ENCODE measurements at regions not wholly inside any gene's neighbourhood (a gene's known extent, or its start where the extent isn't known, plus 50 kb on each side); places are given as distances from the start of the nearest gene placed in this dataset.

DNA sequence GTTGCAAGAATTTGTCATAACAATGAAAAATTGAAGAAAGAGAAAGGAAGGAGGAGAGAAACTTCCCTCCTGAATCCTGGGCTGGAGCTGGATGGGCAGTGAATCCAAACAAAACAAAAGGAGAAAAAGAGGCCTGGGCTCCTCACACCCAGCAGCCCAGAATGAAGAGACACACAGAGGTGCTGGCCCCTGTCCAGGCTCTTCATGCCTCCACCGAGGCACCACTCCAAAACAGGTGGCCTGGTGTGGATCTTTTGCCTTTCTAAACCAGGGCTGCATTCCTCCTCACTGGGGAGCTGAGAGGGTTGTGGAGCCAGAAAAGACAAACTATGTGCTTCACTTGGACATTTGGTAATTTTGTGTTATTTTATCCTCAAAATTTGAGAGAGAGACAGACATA lies 76.0 kb downstream of the FAM124B start:
- DNase-seq (ENCODE audit: low spot score) (no peak), FAIRE-seq (no peak)

GRCh38 chr2:224324604-224325003 lies 77.3 kb downstream of the FAM124B start:
- FAIRE-seq (no peak), DNase-seq (ENCODE audit: low spot score) (no peak)

- no peak for DNase-seq (ENCODE audit: low spot score)
- no peak for FAIRE-seq
These were observed 81.2 kb downstream of the FAM124B start for GRCh38 chr2:224320660-224321059.

- DNase-seq (ENCODE audit: low spot score) (no peak), FAIRE-seq (no peak)
These were observed 82.2 kb downstream of the FAM124B start for GRCh38 chr2:224319750-224320149.

DNA sequence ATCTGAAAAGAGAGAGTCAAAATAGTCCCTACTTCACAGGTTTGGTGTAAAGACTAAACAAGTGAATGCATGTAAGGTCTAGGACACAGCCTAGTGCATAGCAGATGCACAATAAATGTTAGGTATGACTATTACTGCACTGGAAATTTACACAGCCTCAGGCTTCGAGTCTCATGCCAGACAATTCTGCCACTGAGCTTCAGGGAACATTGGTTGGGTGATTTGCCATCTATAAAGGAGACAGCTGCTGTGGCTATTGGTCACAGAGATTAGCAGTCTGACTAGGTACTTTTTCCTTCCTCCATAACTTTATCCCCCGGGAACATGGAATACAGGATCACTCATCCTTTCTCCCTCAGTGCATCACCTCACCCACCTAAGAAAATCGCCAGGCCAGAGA lies 89.2 kb downstream of the FAM124B start:
- DNase-seq (ENCODE audit: low spot score) (no peak), FAIRE-seq (no peak)

GRCh38 chr2:224310943-224311625 lies 90.8 kb downstream of the FAM124B start:
- FAIRE-seq (no peak), DNase-seq (ENCODE audit: low spot score) (no peak)

DNA sequence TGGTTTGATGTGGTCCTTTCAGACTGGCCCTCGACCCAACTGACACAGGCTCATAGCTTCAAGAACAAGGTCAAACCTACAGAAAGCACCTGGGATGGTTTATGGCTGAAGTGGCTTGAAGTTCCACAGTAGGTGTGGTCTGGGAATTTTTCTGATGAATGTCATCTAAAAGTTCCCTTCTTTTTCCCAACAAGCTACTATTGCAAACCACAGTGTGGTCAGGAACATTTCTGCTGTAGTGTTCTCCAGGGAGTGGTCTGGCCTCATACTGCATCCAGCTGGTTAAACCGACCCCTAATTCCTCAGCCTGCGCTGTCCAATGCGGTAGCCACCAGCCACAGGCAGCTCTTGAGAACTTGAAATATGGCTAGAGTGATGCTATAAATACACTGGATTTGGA lies 92.7 kb downstream of the FAM124B start:
- no peak for DNase-seq (ENCODE audit: low spot score)
- FAIRE-seq = no peak

GRCh38 chr2:224308272-224308911 lies 93.5 kb downstream of the FAM124B start:
- no peak for FAIRE-seq
- DNase-seq (ENCODE audit: low spot score) = no peak

- no peak for FAIRE-seq
These were observed 99.0 kb downstream of the FAM124B start for GRCh38 chr2:224302952-224303351.

DNA sequence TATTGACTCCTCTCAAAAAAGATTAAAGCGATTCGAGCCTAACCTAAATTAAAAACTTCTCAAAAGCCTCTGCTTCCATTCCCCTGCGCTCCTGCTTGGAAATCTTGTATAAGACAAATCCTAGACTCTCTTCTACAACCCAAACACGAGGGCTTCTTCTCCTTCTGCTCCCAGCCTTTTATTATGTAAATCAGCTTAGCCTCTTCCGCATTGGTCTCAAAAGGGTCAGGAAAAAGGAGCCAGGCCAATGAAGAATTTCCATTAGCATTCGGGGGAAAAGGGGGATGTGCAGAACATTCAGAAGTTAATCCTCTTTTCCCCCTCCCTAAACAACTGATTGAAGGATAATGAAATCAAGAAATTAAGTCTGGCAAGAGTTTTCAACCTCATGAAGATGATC lies 107.9 kb downstream of the FAM124B start:
- DNase-seq (ENCODE audit: low spot score) = no peak

More at GRCh38 chr2:224302952-224303351, 99.0 kb downstream of the FAM124B start:
- no peak for DNase-seq (ENCODE audit: low spot score)

DNA sequence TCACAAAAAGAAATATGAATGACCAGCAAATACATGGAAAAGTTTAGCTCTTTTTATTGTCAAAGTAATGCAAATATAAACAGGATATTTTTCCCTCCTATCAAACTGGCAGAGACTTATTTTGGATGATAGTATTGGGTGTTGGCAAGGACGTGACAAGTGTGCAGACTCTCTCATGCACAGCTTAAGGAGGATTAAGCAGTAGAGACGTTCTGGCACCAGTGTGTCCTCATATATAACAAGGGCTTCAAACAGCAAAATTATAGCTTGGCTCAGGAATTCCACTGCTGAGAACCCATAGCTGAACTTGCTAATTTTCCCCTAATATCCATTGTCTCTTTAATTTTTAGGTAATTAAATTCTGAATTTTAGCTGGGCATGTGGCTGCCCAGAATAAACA lies 114.4 kb downstream of the FAM124B start:
- DNase-seq (ENCODE audit: low spot score) (no peak), FAIRE-seq (no peak)

More for the DNA sequence above, 107.9 kb downstream of the FAM124B start:
- FAIRE-seq = no peak

- DNase-seq (ENCODE audit: low spot score) (no peak), FAIRE-seq (no peak)
These were observed 115.0 kb downstream of the FAM124B start for GRCh38 chr2:224286923-224287322.

- FAIRE-seq (peak; percentile 62), DNase-seq (ENCODE audit: low spot score) (peak; percentile 35)
These were observed 117.6 kb downstream of the FAM124B start for GRCh38 chr2:224284134-224284946.

GRCh38 chr2:224283466-224283965 lies 118.4 kb downstream of the FAM124B start:
- DNase-seq (ENCODE audit: low spot score) (no peak), FAIRE-seq (no peak)

- DNase-seq (ENCODE audit: low spot score) (no peak), FAIRE-seq (no peak)
These were observed 120.5 kb downstream of the FAM124B start for GRCh38 chr2:224281374-224281773.

DNA sequence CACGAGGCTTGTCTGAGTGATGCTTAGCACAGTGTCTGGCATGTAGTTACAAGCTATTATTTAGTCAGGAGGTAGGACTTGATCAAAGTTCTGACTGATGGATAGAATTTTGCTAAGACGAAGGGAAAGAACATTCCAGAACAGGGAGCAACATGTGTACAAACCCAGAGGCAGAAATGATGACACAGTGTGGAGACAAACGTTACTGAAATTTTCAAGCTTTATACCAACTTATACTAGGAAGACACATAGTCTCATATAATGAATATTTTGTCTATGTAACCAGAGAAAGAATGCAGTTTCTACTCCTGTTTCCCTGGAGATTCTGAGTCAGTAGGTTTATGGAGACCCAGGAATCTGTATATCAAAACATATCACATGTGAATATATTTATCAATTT lies 123.4 kb downstream of the FAM124B start:
- no peak for FAIRE-seq
- DNase-seq (ENCODE audit: low spot score) = no peak

DNA sequence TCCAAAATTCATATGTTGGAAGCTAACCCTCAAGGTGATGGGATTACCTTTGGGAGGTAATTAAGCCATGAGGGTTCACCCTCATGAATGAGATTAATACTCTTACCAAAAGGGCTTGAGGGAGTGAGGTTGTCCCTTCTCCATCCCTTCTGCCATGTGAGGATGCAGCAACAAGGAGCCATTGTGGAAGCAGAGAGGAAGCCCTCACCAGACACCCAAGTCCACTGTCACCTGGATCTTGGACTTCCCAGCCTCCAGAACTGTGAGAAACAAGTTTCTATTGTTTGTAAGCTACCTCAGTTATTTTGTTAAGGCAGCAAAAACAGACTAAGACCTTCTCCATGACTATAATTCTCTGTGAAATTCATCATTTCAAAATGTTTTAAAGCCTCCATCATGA lies 125.7 kb downstream of the FAM124B start:
- no peak for DNase-seq (ENCODE audit: low spot score)
- FAIRE-seq = no peak

DNA sequence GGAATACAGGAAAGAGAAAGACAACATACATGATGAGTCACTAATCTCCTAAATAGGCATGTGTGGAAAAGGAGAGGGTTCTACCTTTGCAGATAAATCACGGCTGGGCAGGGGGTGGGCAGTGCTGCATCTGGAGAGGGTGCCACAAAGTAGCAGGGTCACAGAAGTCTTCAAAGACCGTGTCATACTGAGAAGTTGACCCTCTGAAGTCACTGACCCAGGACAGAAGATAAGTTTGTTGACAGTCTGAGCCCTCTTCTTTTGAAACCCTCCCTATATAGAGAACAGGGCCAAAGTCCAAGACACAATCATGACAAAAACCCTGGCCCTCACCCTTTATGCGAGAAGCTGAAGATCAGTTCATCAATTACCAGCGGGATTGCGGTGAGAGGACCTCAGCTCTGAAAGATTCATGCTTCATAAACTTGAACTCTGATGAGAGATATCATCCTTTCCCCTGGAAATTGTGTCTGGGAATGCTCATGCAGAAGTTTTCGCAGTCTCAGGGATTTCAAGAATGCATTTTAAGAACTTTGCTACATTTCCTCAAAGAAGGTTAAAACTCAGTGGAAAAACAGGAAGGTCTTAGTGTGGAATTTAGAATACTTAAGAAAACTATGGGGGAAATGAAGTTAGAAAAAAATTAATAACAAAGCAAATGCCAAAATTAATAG lies 129.5 kb downstream of the FAM124B start:
- no peak for FAIRE-seq
- no peak for DNase-seq (ENCODE audit: low spot score)

DNA sequence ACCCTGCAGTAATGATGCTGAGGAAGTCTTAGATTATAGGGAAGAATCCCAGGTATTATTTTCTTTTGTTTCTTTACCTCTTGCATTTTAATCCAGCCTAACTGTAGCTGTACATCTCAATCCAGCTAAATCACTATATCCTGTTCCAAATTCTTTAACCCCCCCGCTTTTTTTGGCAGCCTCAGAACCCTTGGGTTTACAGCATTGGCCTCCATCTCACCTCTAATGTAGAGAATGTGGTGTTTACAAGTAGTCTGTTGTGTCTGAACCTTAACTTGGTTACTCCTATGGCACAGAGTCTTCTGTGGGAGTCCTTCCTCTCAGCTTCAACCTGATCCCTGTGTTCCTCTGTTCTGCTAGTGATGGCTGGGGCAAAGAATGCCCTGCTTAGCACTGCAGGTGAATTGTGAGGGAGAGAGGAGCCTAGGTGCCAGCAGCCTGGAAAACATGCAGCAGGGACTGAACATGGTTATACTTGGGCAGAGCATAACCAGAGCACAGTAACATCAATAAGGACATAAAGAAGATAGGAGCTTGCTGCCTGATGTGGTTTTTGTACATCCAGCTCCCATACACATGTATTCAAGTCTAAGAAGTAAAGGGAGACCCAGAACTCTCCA lies 130.2 kb downstream of the FAM124B start:
- DNase-seq (ENCODE audit: low spot score) (no peak), FAIRE-seq (no peak)

DNA sequence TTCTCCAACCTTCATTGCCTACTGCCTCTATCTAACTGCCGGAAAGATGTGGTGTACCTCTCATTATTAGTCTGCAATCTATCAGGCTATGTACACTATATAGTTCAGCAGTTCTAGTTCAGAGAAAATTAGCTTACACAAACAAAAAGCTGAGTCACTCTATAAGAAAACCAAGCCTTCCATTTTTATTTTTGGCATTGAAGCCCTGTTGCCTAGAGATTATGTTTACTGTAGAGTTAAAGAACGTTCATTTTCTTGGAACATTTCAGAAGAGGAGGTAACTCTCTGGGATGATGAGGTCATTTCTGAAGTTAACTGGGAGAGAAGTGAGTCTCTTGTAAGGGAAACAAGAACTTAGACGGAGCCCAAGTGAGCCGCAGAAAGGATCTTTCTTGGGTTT lies 133.5 kb downstream of the FAM124B start:
- FAIRE-seq (no peak), DNase-seq (ENCODE audit: low spot score) (peak; percentile 26)

- no peak for FAIRE-seq
- no peak for DNase-seq (ENCODE audit: low spot score)
These were observed 137.6 kb downstream of the FAM124B start for GRCh38 chr2:224264259-224264658.
